ENCODE measurements at regions not wholly inside any gene's neighbourhood (a gene's known extent, or its start where the extent isn't known, plus 50 kb on each side); places are given as distances from the start of the nearest gene placed in this dataset.

DNA sequence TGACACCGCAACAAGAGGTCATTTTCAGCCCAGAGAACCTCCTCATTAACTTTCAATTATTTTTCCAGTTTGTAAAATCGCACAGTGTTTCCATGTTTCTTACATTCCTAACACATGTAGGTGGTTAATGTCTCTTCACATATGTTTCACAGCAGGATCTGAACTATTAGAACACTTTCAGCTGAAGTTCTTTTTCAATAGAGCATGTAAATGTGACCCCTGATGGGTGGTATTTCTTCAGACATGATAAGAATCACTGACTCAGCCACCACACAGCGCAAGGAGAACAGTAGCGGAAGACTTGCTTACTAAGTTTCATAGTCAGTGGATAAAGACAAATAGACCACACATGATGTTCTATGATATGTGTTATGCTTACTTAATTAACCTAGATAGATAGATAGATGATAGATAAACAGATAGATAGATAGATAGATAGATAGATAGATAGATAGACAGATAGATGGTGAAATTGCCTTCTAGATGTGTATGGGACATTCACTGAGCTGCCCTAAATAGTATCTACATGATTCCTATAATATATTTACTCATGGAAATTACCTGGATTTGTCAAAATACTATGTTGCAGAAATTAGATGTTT, 1992.1 kb upstream of the NUDT12 start:
- no peak for FAIRE-seq
- intact Hi-C loops (cut with micrococcal nuclease) = no loop called here
- no peaks in the 10 kb centered on the region for H4K20me1 ChIP-seq (replicated peaks; ENCODE audit: control insufficient read depth, extremely low read depth, insufficient read depth, low read length)
- no peak overlapping the region for H2AFZ ChIP-seq (ENCODE audit: low read depth, low read length)
- no peaks in the 10 kb centered on the region for H3K9me1 ChIP-seq (replicated peaks; ENCODE audit: control insufficient read depth, extremely low read depth, insufficient read depth, low read length)
- H3K36me3 ChIP-seq (ENCODE audit: control insufficient read depth in 2 of 2, extremely low read depth in 1 of 2, insufficient read depth in 2 of 2, low read length in 2 of 2) = no peaks in the 10 kb centered on the region
- no peaks in the 10 kb centered on the region for H3K9me3 ChIP-seq (replicated peaks; ENCODE audit: control insufficient read depth, insufficient read depth, low read length)
- H3K4me3 ChIP-seq (replicated peaks in 1 of 3; ENCODE audit: insufficient read depth in 1 of 3, low read depth in 1 of 3, low read length in 3 of 3) = no peak overlapping the region
- no peaks in the 10 kb centered on the region for H3K4me1 ChIP-seq (ENCODE audit: control insufficient read depth, extremely low read depth, insufficient read depth, low read length)
- TF ChIP-seq FOS (IDR thresholded peaks at IDR 0.05; ENCODE audit: borderline replicate concordance, insufficient read depth, low read length) (no peak), EZH2 (IDR thresholded peaks at IDR 0.05; ENCODE audit: borderline replicate concordance, low read depth, low read length, severe bottlenecking) (no peak), MYC (IDR thresholded peaks at IDR 0.05; ENCODE audit: low read depth, low read length) (no peak), GATA2 (IDR thresholded peaks at IDR 0.05; ENCODE audit: insufficient read depth, insufficient read length, low read depth, low read length) (no peak), POLR2AphosphoS5 (IDR thresholded peaks at IDR 0.05; ENCODE audit: insufficient read depth, low read depth, low read length) (no peak), JUN (IDR thresholded peaks at IDR 0.05; ENCODE audit: borderline replicate concordance, insufficient read depth, insufficient read length, low read depth) (no peak), POLR2A (IDR thresholded peaks at IDR 0.05; ENCODE audit: low read depth, low read length) (no peak)
- TF ChIP-seq, protein P1, sequence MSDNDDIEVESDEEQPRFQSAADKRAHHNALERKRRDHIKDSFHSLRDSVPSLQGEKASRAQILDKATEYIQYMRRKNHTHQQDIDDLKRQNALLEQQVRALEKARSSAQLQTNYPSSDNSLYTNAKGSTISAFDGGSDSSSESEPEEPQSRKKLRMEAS (IDR thresholded peaks at IDR 0.05; ENCODE audit: insufficient read depth, insufficient read length) = no peak
- TF ChIP-seq, protein P2, sequence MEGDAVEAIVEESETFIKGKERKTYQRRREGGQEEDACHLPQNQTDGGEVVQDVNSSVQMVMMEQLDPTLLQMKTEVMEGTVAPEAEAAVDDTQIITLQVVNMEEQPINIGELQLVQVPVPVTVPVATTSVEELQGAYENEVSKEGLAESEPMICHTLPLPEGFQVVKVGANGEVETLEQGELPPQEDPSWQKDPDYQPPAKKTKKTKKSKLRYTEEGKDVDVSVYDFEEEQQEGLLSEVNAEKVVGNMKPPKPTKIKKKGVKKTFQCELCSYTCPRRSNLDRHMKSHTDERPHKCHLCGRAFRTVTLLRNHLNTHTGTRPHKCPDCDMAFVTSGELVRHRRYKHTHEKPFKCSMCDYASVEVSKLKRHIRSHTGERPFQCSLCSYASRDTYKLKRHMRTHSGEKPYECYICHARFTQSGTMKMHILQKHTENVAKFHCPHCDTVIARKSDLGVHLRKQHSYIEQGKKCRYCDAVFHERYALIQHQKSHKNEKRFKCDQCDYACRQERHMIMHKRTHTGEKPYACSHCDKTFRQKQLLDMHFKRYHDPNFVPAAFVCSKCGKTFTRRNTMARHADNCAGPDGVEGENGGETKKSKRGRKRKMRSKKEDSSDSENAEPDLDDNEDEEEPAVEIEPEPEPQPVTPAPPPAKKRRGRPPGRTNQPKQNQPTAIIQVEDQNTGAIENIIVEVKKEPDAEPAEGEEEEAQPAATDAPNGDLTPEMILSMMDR (IDR thresholded peaks at IDR 0.05; ENCODE audit: extremely low read depth in 1 of 2, insufficient read depth in 1 of 2, low read depth in 1 of 2, low read length in 2 of 2) = no peak
- no peak overlapping the region for H3K4me2 ChIP-seq (ENCODE audit: insufficient read depth, low read length)
- H3K27ac ChIP-seq (ENCODE audit: insufficient read depth, low read depth, low read length) = no peak overlapping the region
- CTCF ChIA-PET = no interaction called here
- no peak for DNase-seq (ENCODE audit: low read depth, low spot score)
- POLR2A ChIA-PET = no interaction called here
- dilution Hi-C loops (cut with MboI; ENCODE audit: extremely low pct_ligation_motif_present, low sequenced_read_pairs) = no loop called here
- BruUV-seq (replicated peaks) = no TSS peak
- no peaks in the 10 kb centered on the region for H3K79me2 ChIP-seq (ENCODE audit: control insufficient read depth, insufficient read depth, low read length)
- H3K27me3 ChIP-seq (ENCODE audit: control insufficient read depth in 2 of 2, insufficient read depth in 2 of 2, low read length in 2 of 2) = no peaks in the 10 kb centered on the region
- H3K9ac ChIP-seq (replicated peaks; ENCODE audit: extremely low read depth, insufficient read depth, low read length) = no peak overlapping the region

Data from endothelial cell of umbilical vein (primary cell).